PC-3 (cell line): ENCODE measurements at regions not wholly inside any gene's neighbourhood (a gene's known extent, or its start where the extent isn't known, plus 50 kb on each side); places are given as distances from the start of the nearest gene placed in this dataset.
A peak's percentile ranks its signal among the peaks of the same experiment; 100 is the strongest.

Experiments used
- ATAC-seq: fragments of 200-7000 bp; cut with Tn5 transposase; 2 replicates; pipeline ENCODE4 v1.9.1; 2020; ENCODE audit warnings: mild to moderate bottlenecking, moderate library complexity
- BruUV-seq: library from RNA; stranded (reverse); fragments of 400-500 nt; replicated peaks from 2 replicates; lab custom pipeline; 2021; lab: Mats Ljungman, UMichigan
- CTCF ChIA-PET: fragments of 300-600 bp; sonication (Branson Sonifier 250); formaldehyde crosslinking; loops from one replicate; lab custom pipeline; 2022; ENCODE audit warnings: antibody characterized with exemption; lab: Charles Lee
- POLR2A ChIA-PET: fragments of 300-600 bp; sonication (Branson Sonifier 250); formaldehyde crosslinking; loops from one replicate; lab custom pipeline; 2022; ENCODE audit warnings: antibody characterized with exemption; ENCODE audit not compliant: unreplicated experiment; lab: Charles Lee
- DNase-seq: peaks from one replicate; pipeline ENCODE4 v3.0.0-alpha.2; 2015
- H2AFZ ChIP-seq: fragments of 300-600 bp; sonication (generic); 2 replicates; pipeline ENCODE4 v1.6.0; 2016; ENCODE audit warnings: antibody characterized with exemption, low read length
- H3F3A ChIP-seq: fragments of 300-600 bp; sonication (generic); one replicate; pipeline ENCODE4 v1.6.0; 2017; ENCODE audit warnings: antibody characterized with exemption, low read length, control low read depth, mild to moderate bottlenecking; ENCODE audit not compliant: unreplicated experiment
- H3K27ac ChIP-seq: fragments of 300-600 bp; sonication (generic); 2 replicates; pipeline ENCODE4 v1.5.1; 2016; ENCODE audit warnings: mild to moderate bottlenecking, low read length
- H3K27me3 ChIP-seq: fragments of 300-600 bp; sonication (generic); 2 replicates; pipeline ENCODE4 v1.6.1; 2016; ENCODE audit warnings: low read length, mixed read lengths
- H3K36me3 ChIP-seq: fragments of 300-600 bp; sonication (generic); 2 replicates; pipeline ENCODE4 v1.6.1; 2016; ENCODE audit warnings: low read depth, mixed run types, low read length, mixed read lengths
- H3K4me1 ChIP-seq: fragments of 300-600 bp; sonication (generic); 2 replicates; pipeline ENCODE4 v1.5.1; 2016; ENCODE audit warnings: low read length; ENCODE audit not compliant: insufficient read depth
- H3K4me2 ChIP-seq: fragments of 300-600 bp; sonication (generic); 2 replicates; pipeline ENCODE4 v1.6.0; 2016; ENCODE audit warnings: low read length
- H3K4me3 ChIP-seq: fragments of 300-600 bp; sonication (generic); 2 replicates; pipeline ENCODE4 v1.5.1; 2016; ENCODE audit warnings: mild to moderate bottlenecking, low read length, mixed read lengths
- H3K79me2 ChIP-seq: fragments of 300-600 bp; sonication (generic); 2 replicates; pipeline ENCODE4 v1.6.1; 2017; ENCODE audit warnings: low read length, mixed read lengths
- H3K9ac ChIP-seq: fragments of 300-600 bp; sonication (generic); 2 replicates; pipeline ENCODE4 v1.6.0; 2016; ENCODE audit warnings: mild to moderate bottlenecking, low read length
- H3K9me2 ChIP-seq: fragments of 300-600 bp; sonication (generic); replicated peaks from 2 replicates; pipeline ENCODE4 v1.6.1; 2016; ENCODE audit warnings: mixed run types, low read length, mixed read lengths
- H3K9me3 ChIP-seq: fragments of 300-600 bp; sonication (generic); 2 replicates; pipeline ENCODE4 v1.6.1; 2016; ENCODE audit warnings: low read length, mixed read lengths
- H4K20me1 ChIP-seq: fragments of 300-600 bp; sonication (generic); 2 replicates; pipeline ENCODE4 v1.6.1; 2016; ENCODE audit warnings: low read length, mixed read lengths
- EZH2 ChIP-seq: fragments of 300-600 bp; sonication (generic); IDR thresholded peaks from one replicate; pipeline ENCODE4 v1.6.1; 2017; ENCODE audit warnings: antibody characterized with exemption, mild to moderate bottlenecking, low read length; ENCODE audit not compliant: unreplicated experiment
- EZH2phosphoT487 ChIP-seq: fragments of 300-600 bp; sonication (generic); IDR thresholded peaks from 2 replicates; pipeline ENCODE4 v1.6.1; 2018; ENCODE audit warnings: mild to moderate bottlenecking, antibody characterized with exemption, low read length, borderline replicate concordance
- intact Hi-C: fragments of 100-400 bp; cut with micrococcal nuclease; formaldehyde crosslinking; loops from 2 replicates; pipeline ENCODE4 v1.9.0; 2023
- TF ChIP-seq, protein P1 (sequence below): fragments of 300-600 bp; sonication (generic); conservative IDR thresholded peaks from 2 replicates; pipeline ENCODE4 v1.5.1; 2017; ENCODE audit warnings: antibody characterized with exemption, low read depth, mild to moderate bottlenecking, low read length

DNA sequence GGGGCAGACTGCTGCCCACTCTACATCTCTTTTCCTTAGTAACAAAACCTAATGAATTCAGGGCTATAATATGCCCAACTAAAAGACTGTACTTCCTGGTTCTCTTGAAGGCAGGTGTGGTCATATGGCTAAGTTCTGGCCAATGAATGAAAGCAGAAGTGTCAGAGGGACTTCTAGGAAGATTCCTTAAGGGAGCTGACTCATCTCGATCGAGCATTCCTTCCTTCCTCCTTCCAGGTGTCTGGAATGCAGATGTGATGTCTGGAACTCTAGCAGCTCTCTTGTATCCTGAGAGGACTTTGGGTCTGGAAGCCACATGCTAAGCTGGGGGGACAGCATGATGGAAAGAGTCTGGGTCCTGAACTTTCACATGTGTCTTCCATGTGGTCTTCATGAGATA, 116.2 kb upstream of the STX18 start:
- no peak for TF ChIP-seq EZH2
- no peak for TF ChIP-seq EZH2phosphoT487
- TF ChIP-seq, protein P1, sequence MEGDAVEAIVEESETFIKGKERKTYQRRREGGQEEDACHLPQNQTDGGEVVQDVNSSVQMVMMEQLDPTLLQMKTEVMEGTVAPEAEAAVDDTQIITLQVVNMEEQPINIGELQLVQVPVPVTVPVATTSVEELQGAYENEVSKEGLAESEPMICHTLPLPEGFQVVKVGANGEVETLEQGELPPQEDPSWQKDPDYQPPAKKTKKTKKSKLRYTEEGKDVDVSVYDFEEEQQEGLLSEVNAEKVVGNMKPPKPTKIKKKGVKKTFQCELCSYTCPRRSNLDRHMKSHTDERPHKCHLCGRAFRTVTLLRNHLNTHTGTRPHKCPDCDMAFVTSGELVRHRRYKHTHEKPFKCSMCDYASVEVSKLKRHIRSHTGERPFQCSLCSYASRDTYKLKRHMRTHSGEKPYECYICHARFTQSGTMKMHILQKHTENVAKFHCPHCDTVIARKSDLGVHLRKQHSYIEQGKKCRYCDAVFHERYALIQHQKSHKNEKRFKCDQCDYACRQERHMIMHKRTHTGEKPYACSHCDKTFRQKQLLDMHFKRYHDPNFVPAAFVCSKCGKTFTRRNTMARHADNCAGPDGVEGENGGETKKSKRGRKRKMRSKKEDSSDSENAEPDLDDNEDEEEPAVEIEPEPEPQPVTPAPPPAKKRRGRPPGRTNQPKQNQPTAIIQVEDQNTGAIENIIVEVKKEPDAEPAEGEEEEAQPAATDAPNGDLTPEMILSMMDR: no peak
- no peaks in the 10 kb centered on the region for H3K36me3 ChIP-seq
- H3K4me2 ChIP-seq: no peak overlapping the region
- BruUV-seq: no TSS peak
- intact Hi-C loops: no loop called here
- CTCF ChIA-PET: no interaction called here
- no peak overlapping the region for H3K9ac ChIP-seq
- H3K27ac ChIP-seq: no peak overlapping the region
- POLR2A ChIA-PET: no interaction called here
- ATAC-seq (no peak), DNase-seq (peak; percentile 8)
- no peak overlapping the region for H3K4me3 ChIP-seq
- H3K27me3 ChIP-seq: no peaks in the 10 kb centered on the region
- H3K4me1 ChIP-seq: peaks cover 31% of the 10 kb centered on the region
- H4K20me1 ChIP-seq: no peaks in the 10 kb centered on the region
- no peaks in the 10 kb centered on the region for H3K79me2 ChIP-seq
- no peak overlapping the region for H2AFZ ChIP-seq
- no peaks in the 10 kb centered on the region for H3K9me3 ChIP-seq
- no peaks in the 10 kb centered on the region for H3K9me2 ChIP-seq
- H3F3A ChIP-seq: no peaks in the 10 kb centered on the region

DNA sequence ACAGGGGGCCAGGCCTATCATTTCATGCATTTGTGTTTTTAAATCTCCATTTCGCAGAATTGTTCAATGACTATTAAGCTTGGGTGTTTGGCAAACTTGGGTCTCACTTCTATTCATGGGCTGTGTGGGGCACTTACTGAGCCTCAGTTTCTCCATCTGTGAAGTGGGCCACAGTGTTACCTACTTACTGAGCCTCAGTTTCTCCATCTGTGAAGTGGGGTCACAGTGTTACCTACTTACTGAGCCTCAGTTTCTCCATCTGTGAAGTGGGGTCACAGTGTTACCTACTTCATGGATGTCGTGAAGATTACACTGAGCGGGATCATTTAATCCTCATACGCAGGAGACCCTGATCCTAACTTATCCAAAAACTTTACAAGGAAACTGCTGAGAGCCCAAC, 115.1 kb upstream of the STX18 start:
- H3K4me1 ChIP-seq: peaks cover 20% of the 10 kb centered on the region
- no peak overlapping the region for H3K4me2 ChIP-seq
- H3K79me2 ChIP-seq: no peaks in the 10 kb centered on the region
- no peaks in the 10 kb centered on the region for H3K9me2 ChIP-seq
- no TSS peak for BruUV-seq
- H3K9me3 ChIP-seq: no peaks in the 10 kb centered on the region
- ChIA-PET CTCF (no interaction called here), POLR2A (no interaction called here)
- TF ChIP-seq, protein P1: no peak
- TF ChIP-seq EZH2: no peak
- no peak for TF ChIP-seq EZH2phosphoT487
- no peak for DNase-seq
- H2AFZ ChIP-seq: no peak overlapping the region
- H3K36me3 ChIP-seq: no peaks in the 10 kb centered on the region
- no peak for ATAC-seq
- H3F3A ChIP-seq: no peaks in the 10 kb centered on the region
- no peak overlapping the region for H3K27ac ChIP-seq
- no peaks in the 10 kb centered on the region for H4K20me1 ChIP-seq
- H3K4me3 ChIP-seq: no peak overlapping the region
- no peak overlapping the region for H3K9ac ChIP-seq
- intact Hi-C loops: no loop called here
- no peaks in the 10 kb centered on the region for H3K27me3 ChIP-seq

DNA sequence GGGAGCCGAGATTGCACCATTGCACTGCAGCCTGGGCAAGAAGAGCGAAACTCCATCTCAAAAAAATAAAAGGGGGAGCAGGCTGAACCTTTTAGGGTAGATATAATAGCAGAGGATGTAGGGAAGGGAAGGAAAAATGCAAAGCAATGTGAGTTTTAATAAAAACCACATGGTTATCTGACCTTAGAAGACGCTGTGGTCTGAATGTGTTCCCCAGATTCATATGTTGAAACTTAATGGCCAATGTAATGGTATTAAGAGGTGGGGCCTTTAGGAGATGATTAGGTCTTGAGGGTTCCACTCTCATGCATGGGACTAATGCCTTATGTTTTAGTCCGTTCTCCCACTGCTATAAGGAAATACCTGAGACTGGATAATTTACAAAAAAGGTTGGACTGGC, 114.1 kb upstream of the STX18 start:
- ChIA-PET CTCF (no interaction called here), POLR2A (no interaction called here)
- Histone ChIP-seq H2AFZ (no peak overlapping the region), H3F3A (no peaks in the 10 kb centered on the region), H3K79me2 (no peaks in the 10 kb centered on the region), H3K36me3 (no peaks in the 10 kb centered on the region), H3K4me1 (peaks cover 16% of the 10 kb centered on the region), H3K4me2 (no peak overlapping the region), H3K4me3 (no peak overlapping the region), H4K20me1 (no peaks in the 10 kb centered on the region), H3K9me2 (no peaks in the 10 kb centered on the region), H3K27ac (no peak overlapping the region), H3K27me3 (no peaks in the 10 kb centered on the region), H3K9me3 (no peaks in the 10 kb centered on the region), H3K9ac (no peak overlapping the region)
- no peak for DNase-seq
- no peak for ATAC-seq
- intact Hi-C loops: no loop called here
- BruUV-seq: no TSS peak
- TF ChIP-seq EZH2 (no peak), EZH2phosphoT487 (no peak)
- TF ChIP-seq, protein P1: no peak
